GM21515 (cell line): ENCODE measurements at regions not wholly inside any gene's neighbourhood (a gene's known extent, or its start where the extent isn't known, plus 50 kb on each side); places are given as distances from the start of the nearest gene placed in this dataset.
A peak's percentile ranks its signal among the peaks of the same experiment; 100 is the strongest.
"Not testable (repeated sequence)": the region's sequence is repeated elsewhere in the genome, so short reads cannot be mapped to it uniquely, and the experiment has no call there.

ENCODE experiments used
- ATAC-seq: cut with Tn5 transposase; IDR thresholded peaks from one replicate; pipeline ENCODE4 v1.9.1; 2021; ENCODE audit not compliant: unreplicated experiment

- ATAC-seq = no peak
Measured at GRCh38 chr6:160804639-160805038, 102.6 kb downstream of the PLG start.

DNA sequence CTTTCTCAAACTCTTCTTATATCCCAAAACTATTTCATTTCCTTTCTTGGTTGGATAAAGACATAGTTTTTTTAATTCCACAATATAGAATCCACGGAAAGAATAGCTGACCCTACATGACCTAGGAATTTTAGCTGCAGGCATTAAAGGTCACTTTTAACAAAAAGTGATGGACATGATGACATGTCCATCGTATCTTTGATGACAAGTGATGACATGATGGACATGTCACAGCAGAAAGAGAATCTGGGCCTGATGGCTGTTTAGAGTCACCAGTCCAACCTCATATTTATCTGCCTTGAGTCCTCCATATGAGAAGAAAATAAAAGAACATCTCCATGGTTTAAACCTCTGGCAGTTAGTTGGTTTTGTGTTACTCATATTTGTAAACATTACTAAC, 106.2 kb downstream of the PLG start:
- no peak for ATAC-seq

- ATAC-seq = no peak
Measured at GRCh38 chr6:160810238-160810637, 108.2 kb downstream of the PLG start.

DNA sequence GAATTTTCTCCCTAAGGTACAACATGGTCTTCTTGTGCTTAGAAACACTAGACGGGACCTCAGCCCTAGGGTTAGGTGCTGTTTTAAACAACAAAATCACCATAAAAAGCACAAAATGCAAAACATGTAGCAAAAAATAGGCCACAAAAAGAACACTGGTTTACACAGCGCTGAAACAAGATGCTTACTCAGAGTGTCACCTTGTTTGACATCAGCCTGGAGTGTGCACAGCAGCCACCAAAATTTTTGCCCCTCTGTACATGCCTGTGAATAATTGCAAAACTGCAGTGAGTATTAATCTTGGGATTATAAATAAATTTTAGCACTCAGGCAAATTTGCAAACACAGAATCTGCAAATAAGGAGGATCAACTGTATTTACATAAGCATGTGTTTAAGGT, 110.1 kb downstream of the PLG start:
- no peak for ATAC-seq

- ATAC-seq = no peak
Measured at GRCh38 chr6:160818934-160819333, 116.9 kb downstream of the PLG start.

DNA sequence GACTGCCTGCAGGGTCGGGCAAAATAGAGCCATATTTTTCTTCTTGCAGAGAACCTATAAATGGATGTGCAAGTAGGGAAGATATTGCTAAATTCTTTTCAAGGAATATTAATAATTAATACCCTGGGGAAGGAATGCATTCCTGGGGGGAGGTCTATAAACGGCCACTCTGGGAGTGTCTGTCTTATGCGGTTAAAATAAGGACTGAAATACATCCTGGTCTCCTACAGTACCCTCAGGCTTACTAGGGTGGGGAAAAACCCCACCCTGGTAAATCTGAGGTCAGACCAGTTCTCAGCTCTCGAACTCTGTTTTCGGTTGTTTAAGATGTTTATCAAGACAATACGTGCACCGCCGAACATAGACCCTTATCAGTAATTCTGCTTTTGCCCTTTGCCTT, 118.6 kb downstream of the PLG start:
- not testable (repeated sequence) for ATAC-seq

DNA sequence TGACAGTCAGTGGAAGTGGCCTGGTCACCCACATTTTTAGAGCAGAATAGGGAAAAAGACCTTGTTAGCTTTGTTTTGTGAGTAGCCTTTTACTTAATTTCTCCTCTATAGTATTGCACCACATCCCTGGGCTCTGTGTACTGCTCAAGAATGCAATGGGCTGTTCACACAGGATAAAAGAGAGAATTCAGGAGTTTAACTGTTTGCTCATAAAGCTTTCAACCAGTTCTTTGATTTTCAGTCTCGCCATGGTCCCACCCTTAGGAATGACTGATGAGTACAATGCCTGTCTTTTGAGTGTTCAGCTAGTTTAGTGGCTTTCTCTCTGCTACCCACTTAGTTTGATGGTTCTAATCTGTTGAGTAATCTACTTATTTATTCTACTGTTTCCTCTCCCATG, 129.7 kb downstream of the PLG start:
- ATAC-seq = no peak

- ATAC-seq = no peak
Measured at GRCh38 chr6:160832422-160832821, 130.4 kb downstream of the PLG start.

DNA sequence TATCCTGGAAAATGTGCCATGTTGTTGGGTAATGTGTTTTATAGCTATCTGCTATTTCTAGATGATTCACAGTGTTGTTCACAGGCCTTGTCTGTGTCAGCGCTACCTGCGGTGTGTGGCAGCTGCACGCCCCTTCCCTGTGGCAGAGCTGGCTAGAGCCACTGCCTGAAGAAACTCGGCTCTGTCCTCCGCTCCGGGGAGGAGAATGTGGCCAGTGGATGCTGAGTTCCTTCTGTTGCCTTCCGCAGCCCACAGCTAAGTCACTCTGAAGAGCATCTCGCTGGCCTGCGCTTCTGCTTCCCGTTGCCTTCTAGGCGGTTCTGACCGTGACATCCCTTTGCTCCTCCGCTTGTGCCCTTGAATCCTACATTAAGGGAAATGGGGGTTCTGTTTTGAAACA, 135.1 kb downstream of the PLG start:
- ATAC-seq = no peak

DNA sequence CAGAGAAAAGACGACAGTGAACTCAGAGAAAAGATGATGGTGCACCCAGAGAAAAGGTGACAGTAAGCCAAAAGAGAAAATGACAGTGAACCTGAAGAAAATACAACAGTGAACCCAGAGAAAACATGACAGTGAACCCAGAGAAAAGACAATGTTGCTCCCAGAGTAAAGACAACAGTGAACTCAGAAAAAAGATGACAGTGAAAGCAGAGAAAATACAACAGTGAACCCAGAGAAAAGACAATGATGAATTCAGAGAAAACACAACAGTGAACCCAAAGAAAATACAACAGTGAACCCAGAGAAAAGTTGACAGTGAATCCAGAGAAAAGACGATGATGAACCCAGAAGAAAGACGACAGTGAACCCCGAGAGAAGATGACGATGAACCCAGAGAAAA, 140.5 kb upstream of the MAP3K4 start:
- ATAC-seq = no peak

GRCh38 chr6:160853946-160854345, 137.6 kb upstream of the MAP3K4 start:
- ATAC-seq = no peak

GRCh38 chr6:160858886-160859285, 132.7 kb upstream of the MAP3K4 start:
- no peak for ATAC-seq

GRCh38 chr6:160859822-160860221, 131.7 kb upstream of the MAP3K4 start:
- ATAC-seq = no peak

- no peak for ATAC-seq
Measured at GRCh38 chr6:160861824-160862223, 129.7 kb upstream of the MAP3K4 start.

- no peak for ATAC-seq
Measured at GRCh38 chr6:160863782-160864181, 127.8 kb upstream of the MAP3K4 start.

GRCh38 chr6:160871320-160871719, 120.2 kb upstream of the MAP3K4 start:
- peak; percentile 76 for ATAC-seq

- ATAC-seq = no peak
Measured at GRCh38 chr6:160881148-160881808, 110.3 kb upstream of the MAP3K4 start.

GRCh38 chr6:160882006-160882405, 109.6 kb upstream of the MAP3K4 start:
- no peak for ATAC-seq

DNA sequence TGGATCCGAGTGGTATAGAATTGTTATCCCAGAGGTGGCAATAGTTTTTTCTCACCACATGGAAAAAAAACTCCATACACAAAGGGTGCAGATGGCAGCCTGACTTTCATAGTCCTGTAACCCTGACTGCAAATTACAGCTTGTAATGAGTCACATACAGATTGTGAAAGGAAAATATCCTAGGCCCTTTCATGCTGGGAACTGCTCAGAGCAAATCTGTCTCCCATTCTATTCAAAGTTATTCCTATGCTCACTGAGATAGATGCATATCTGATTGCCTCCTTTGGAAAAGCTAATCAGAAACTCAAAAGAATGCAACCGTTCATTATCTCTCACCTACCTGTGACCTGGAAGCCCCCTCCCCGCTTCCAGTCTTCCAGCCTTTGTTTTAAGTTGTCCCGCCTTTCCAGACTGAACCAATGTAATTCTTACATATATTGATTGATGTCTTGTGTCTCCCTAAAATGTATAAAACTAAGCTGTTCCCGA, 108.7 kb upstream of the MAP3K4 start:
- no peak for ATAC-seq

DNA sequence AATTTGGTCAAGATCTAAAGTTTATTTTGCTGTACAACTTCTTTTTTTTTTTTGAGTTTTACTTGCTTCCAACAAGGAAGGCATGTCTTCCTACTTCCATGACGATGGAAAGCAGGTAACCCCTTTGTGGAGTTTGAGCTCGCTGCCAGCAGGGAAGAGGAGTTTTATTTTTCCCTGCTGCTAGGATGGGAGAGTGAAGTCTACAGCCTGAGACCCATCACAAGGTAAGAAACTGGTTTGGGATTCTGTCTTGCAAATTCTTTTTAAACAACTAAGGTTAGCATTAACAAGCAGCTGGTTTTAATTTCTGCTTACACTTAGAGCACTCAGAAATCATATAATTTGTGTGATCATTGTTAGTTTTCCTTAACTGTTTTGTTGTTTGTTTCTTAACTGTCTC, 108.0 kb upstream of the MAP3K4 start:
- ATAC-seq = no peak

GRCh38 chr6:160883999-160884398, 107.6 kb upstream of the MAP3K4 start:
- no peak for ATAC-seq

DNA sequence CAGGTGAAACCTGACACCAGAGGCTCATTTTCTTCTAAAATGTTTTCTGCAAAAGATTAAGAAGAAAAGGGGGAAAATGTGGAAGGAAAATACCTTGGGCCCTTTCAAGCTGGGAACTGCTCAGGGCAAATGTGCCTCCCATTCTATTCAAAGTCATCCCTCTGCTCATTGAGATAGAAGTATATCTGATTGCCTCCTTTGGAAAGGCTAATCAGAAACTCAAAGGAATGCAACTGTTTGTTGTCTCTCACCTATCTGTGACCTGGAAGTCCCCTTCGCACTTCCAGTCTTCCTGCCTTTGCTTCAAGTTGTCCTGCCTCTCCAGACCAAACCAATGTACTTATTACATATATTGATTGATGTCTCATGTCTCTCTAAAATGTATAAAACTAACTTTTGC, 102.4 kb upstream of the MAP3K4 start:
- ATAC-seq = not testable (repeated sequence)

DNA sequence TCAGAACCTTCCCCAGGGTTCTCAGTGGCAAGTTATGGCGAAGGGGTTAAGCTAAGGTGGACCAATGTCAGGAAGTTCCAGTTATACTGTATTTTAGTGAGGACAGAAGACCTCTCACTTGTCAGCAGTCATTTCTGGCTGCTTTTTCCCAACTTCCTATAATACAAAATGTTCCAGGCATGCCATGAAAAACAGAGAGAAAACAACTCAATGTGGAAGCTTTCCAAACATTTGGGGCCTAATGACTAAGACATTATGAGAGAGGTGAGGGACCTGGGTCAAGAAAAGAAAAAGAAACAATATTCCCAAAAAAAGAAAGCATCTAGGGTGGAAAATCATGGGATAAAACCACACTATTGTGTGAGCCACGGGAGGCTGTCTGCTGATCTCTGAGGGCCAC, 99.9 kb upstream of the MAP3K4 start:
- no peak for ATAC-seq
